KMS-11 (cell line): ENCODE measurements at regions not wholly inside any gene's neighbourhood (a gene's known extent, or its start where the extent isn't known, plus 50 kb on each side); places are given as distances from the start of the nearest gene placed in this dataset.
"Not testable (repeated sequence)": the region's sequence is repeated elsewhere in the genome, so short reads cannot be mapped to it uniquely, and the experiment has no call there.

Experiments
- H2AFZ ChIP-seq: fragments of 200-600 bp; sonication (generic); 2 replicates; pipeline ENCODE4 v1.6.1; 2016; ENCODE audit warnings: antibody characterized with exemption, mixed run types, low read depth
- H3K27ac ChIP-seq: fragments of 200-600 bp; sonication (generic); 2 replicates; pipeline ENCODE4 v1.6.1; 2016; ENCODE audit warnings: mild to moderate bottlenecking, mixed run types
- H3K27me3 ChIP-seq: fragments of 200-600 bp; sonication (generic); 2 replicates; pipeline ENCODE4 v1.6.1; 2017; ENCODE audit warnings: mild to moderate bottlenecking, low read depth, mixed run types, moderate library complexity; ENCODE audit not compliant: insufficient read depth
- H3K36me3 ChIP-seq: fragments of 200-600 bp; sonication (generic); 2 replicates; pipeline ENCODE4 v1.6.1; 2017; ENCODE audit warnings: mild to moderate bottlenecking, mixed run types; ENCODE audit not compliant: insufficient read depth
- H3K4me1 ChIP-seq: fragments of 200-600 bp; sonication (generic); 2 replicates; pipeline ENCODE4 v1.6.1; 2016; ENCODE audit warnings: mild to moderate bottlenecking, low read depth, mixed run types; ENCODE audit not compliant: poor library complexity, severe bottlenecking
- H3K4me2 ChIP-seq: fragments of 200-600 bp; sonication (generic); 2 replicates; pipeline ENCODE4 v1.7.0; 2016; ENCODE audit warnings: mild to moderate bottlenecking, mixed run types
- H3K4me3 ChIP-seq: fragments of 200-600 bp; sonication (generic); IDR thresholded peaks from 2 replicates; pipeline ENCODE4 v1.6.1; 2017; ENCODE audit warnings: low read depth, low read length, mixed read lengths; ENCODE audit not compliant: insufficient read depth
- H3K79me2 ChIP-seq: fragments of 200-600 bp; sonication (generic); 2 replicates; pipeline ENCODE4 v1.6.1; 2016; ENCODE audit warnings: low read depth, mixed run types; ENCODE audit not compliant: insufficient read depth
- H3K9ac ChIP-seq: fragments of 200-600 bp; sonication (generic); 2 replicates; pipeline ENCODE4 v1.6.1; 2016; ENCODE audit warnings: mild to moderate bottlenecking, mixed run types
- H4K20me1 ChIP-seq: fragments of 200-600 bp; sonication (generic); 2 replicates; pipeline ENCODE4 v1.6.1; 2016; ENCODE audit warnings: mild to moderate bottlenecking, mixed run types; ENCODE audit not compliant: insufficient read depth
- TF ChIP-seq, protein P1 (sequence below): fragments of 200-600 bp; sonication (generic); conservative IDR thresholded peaks from 2 replicates; pipeline ENCODE4 v1.6.1; 2017; ENCODE audit warnings: low read depth, mild to moderate bottlenecking, antibody characterized with exemption, low read length, moderate library complexity, mixed read lengths

- not testable (repeated sequence) for H2AFZ ChIP-seq, H3K9ac ChIP-seq, H3K36me3 ChIP-seq, H3K27ac ChIP-seq, H3K4me3 ChIP-seq, H4K20me1 ChIP-seq, H3K4me2 ChIP-seq, H3K79me2 ChIP-seq, H3K27me3 ChIP-seq, H3K4me1 ChIP-seq
Observed at GRCh38 chr20:30234477-30234876, 1023.0 kb upstream of the DEFB115 start.

DNA sequence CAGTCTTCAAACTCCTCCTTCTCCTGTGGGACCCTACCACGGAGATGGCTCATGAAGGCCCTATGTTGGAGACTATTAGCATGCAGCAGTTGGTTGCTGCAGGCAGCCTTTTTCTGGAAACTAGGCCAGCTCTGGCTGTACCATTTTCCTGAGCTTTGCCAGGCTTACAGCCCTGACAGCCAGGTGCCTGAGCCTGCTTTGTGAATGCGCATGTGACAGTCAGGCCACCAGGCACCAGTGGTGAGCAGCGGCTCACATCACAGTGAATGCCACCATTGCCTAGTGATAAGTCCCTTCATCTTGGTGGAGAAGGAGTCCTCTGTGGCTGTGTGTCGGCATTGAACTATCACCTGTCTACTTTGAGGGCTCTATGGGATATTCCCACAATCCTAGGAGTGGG, 982.4 kb upstream of the DEFB115 start:
- H3K4me3 ChIP-seq = not testable (repeated sequence)

GRCh38 chr20:30281584-30282197, 975.8 kb upstream of the DEFB115 start:
- Histone ChIP-seq H3K4me1 (no peaks in the 10 kb centered on the region), H3K36me3 (no peaks in the 10 kb centered on the region), H4K20me1 (no peaks in the 10 kb centered on the region), H3K79me2 (no peaks in the 10 kb centered on the region), H3K4me3 (no peak overlapping the region), H3K27me3 (no peaks in the 10 kb centered on the region), H3K27ac (no peak overlapping the region), H2AFZ (no peak overlapping the region), H3K9ac (no peak overlapping the region), H3K4me2 (no peak overlapping the region)
- TF ChIP-seq, protein P1, sequence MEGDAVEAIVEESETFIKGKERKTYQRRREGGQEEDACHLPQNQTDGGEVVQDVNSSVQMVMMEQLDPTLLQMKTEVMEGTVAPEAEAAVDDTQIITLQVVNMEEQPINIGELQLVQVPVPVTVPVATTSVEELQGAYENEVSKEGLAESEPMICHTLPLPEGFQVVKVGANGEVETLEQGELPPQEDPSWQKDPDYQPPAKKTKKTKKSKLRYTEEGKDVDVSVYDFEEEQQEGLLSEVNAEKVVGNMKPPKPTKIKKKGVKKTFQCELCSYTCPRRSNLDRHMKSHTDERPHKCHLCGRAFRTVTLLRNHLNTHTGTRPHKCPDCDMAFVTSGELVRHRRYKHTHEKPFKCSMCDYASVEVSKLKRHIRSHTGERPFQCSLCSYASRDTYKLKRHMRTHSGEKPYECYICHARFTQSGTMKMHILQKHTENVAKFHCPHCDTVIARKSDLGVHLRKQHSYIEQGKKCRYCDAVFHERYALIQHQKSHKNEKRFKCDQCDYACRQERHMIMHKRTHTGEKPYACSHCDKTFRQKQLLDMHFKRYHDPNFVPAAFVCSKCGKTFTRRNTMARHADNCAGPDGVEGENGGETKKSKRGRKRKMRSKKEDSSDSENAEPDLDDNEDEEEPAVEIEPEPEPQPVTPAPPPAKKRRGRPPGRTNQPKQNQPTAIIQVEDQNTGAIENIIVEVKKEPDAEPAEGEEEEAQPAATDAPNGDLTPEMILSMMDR = no peak

More for the DNA sequence above, 982.4 kb upstream of the DEFB115 start:
- H3K4me2 ChIP-seq, H3K9ac ChIP-seq, H3K4me1 ChIP-seq, H2AFZ ChIP-seq, H3K27ac ChIP-seq, H3K27me3 ChIP-seq, H3K79me2 ChIP-seq, H3K36me3 ChIP-seq, H4K20me1 ChIP-seq: not testable (repeated sequence)

DNA sequence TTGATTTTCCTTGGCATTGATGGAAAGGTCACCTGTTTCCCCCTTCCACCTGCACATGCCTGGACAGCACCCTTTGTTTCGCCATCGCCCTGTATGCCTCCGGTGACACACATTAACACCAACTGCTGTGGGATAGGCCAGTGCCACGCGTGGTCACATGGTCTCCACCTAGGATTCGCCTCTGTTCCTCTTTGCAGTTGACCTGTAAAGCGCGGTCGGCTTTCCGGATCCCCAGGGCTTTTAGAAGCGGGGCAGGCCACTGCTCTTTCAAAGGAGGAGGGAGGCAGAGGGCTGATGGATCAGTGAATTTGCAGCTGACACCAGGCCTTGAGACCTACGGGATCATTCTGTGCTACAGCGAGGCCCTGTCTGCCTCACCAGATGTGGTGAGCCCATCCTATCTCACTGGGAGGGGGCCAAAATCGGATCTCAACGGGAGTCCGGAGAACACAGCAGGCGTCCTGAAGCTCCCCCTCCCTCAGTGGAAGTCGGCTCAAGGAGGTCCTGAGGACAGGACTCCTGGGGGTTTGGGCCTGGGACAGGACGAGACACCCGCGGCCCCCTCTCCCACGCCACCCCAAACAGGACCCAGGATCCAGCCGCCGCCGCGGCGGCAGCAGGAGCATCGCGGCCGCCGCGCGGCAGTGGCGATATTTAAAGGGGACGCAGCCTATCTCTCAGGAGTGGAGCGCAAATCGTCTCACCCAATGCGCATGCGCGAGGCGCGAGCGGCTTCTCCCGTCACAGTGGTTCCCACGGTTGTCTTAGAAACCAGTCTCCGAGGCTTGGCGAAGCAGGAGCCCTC, 973.8 kb upstream of the DEFB115 start:
- H3K36me3 ChIP-seq, H4K20me1 ChIP-seq, H3K27me3 ChIP-seq, H3K4me1 ChIP-seq, H2AFZ ChIP-seq, H3K27ac ChIP-seq, H3K4me3 ChIP-seq, H3K79me2 ChIP-seq, H3K4me2 ChIP-seq, H3K9ac ChIP-seq: not testable (repeated sequence)

GRCh38 chr20:30284281-30284905, 973.1 kb upstream of the DEFB115 start:
- no peaks in the 10 kb centered on the region for H4K20me1 ChIP-seq
- H3K27me3 ChIP-seq = no peaks in the 10 kb centered on the region
- no peak overlapping the region for H2AFZ ChIP-seq
- no peak overlapping the region for H3K9ac ChIP-seq
- TF ChIP-seq, protein P1 = no peak
- no peaks in the 10 kb centered on the region for H3K79me2 ChIP-seq
- no peak overlapping the region for H3K4me2 ChIP-seq
- H3K4me1 ChIP-seq = no peaks in the 10 kb centered on the region
- no peak overlapping the region for H3K4me3 ChIP-seq
- no peak overlapping the region for H3K27ac ChIP-seq
- H3K36me3 ChIP-seq = no peaks in the 10 kb centered on the region
